ENCODE measurements at regions not wholly inside any gene's neighbourhood (a gene's known extent, or its start where the extent isn't known, plus 50 kb on each side); places are given as distances from the start of the nearest gene placed in this dataset.

DNA sequence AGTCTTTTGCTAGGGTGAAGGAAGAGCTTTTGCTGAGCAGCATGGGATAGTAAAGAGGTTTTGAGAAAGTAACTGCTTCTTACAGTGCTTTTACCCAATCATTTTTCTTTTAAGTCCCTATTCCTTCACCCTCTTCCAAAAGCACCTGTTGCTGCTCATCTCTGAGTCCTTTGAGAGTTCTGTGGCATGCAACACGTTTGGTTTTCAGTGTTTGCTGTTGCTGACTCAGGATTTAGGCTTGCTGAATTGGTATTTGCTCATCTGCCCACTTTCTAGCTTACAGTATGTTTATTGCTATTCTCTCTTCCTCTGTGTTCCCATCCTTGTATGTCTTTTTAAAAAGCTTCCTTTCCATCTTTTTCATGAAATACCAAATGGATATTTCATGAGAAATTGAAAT lies 55.9 kb upstream of the THRB start:
- no peak for TF ChIP-seq CTCF (IDR thresholded peaks at IDR 0.05)
- no peak for TF ChIP-seq TCF7L2 (IDR thresholded peaks at IDR 0.05; ENCODE audit: low read depth, low read length)
- TF ChIP-seq POLR2AphosphoS5 (IDR thresholded peaks at IDR 0.05; ENCODE audit: low read depth, low read length): no peak
